ENCODE measurements at regions not wholly inside any gene's neighbourhood (a gene's known extent, or its start where the extent isn't known, plus 50 kb on each side); places are given as distances from the start of the nearest gene placed in this dataset.
"Not testable (repeated sequence)": the region's sequence is repeated elsewhere in the genome, so short reads cannot be mapped to it uniquely, and the experiment has no call there.

GRCh38 chr6:43898358-43899131, 128.5 kb downstream of the VEGFA start:
- DNase-seq, result no peak

- no peak for DNase-seq
Measured at GRCh38 chr6:43897571-43898302, 127.7 kb downstream of the VEGFA start.

- peak; percentile 68 for DNase-seq
Measured at GRCh38 chr6:43896329-43897255, 126.6 kb downstream of the VEGFA start.

DNA sequence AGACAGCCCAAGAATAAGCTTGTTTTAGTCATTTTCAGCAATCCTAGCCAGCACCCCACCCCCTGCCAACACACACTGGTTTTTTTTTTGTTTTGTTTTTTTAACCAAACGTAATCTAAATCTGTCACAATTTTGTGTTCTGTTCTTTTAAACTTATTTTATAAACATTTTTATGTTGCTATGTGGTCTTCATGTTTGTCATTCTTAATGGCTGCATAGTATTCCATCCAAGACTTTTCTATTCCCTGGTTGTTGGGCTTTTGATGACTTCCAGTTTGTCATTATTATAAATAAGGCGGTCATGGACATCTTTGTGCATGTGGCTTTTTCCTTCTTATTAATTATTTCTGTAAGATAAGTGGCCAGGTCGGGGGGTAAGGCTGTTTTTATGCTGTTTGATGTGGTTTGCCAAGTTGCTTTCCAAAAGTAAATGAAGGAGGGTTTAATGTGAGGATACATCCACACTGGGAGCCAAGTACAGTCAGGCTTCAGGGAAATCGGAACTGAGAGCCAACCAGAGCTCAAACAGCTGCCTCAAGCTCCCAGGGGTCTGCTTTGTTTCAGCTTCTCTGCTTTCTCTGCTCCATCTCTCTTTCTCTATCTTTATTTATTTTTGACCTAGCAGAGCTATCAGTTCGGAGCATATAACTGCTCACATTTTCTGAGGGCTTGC, 125.8 kb downstream of the VEGFA start:
- DNase-seq, result peak; percentile 70

GRCh38 chr6:43893073-43893472, 123.1 kb downstream of the VEGFA start:
- DNase-seq, result no peak

GRCh38 chr6:43891072-43891870, 121.3 kb downstream of the VEGFA start:
- DNase-seq, result peak; percentile 74

DNA sequence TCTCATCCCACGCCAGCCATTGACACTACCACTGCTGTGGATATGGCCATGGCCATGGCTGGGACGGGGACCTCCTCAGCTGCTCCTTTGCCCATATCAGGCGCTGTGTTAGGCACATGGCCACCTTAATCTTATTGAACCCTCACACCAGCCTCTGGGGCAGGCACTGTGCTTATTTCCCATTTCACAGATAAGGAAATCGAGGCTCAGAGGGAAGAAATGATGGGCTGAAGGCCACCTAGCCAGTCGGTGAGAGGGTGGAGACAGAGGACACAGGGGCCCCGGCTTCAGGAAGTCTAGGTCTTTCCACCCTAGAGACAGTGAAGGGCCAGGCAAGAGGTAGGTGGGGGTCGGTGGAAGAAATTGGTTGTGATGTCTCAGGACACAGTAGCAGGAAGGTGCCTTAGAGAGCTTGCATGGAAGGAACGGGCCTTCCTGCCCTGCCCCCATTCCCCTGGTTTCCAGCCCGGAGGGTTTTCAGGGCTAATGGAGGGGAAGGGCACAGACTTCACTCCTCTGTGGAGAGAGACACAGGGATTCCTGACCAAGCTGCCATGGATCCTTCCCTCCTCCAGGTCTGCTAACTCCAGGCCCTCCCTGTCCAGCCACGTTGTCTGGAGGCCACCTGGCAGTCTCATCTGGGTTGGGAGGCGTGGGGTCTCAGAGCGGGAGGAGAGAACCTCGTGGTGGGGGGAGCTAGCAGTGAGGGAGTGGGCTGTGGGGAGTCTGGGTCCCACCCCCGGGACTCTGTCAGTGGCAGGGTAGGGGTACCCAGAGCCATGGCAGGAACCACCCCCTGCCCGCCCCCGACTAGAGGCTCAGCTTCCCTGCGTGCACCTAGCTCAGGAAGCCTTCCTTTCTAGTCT, 120.4 kb downstream of the VEGFA start:
- DNase-seq, result peak; percentile 54

- DNase-seq, result no peak
Measured at GRCh38 chr6:43887906-43888683, 118.1 kb downstream of the VEGFA start.

DNA sequence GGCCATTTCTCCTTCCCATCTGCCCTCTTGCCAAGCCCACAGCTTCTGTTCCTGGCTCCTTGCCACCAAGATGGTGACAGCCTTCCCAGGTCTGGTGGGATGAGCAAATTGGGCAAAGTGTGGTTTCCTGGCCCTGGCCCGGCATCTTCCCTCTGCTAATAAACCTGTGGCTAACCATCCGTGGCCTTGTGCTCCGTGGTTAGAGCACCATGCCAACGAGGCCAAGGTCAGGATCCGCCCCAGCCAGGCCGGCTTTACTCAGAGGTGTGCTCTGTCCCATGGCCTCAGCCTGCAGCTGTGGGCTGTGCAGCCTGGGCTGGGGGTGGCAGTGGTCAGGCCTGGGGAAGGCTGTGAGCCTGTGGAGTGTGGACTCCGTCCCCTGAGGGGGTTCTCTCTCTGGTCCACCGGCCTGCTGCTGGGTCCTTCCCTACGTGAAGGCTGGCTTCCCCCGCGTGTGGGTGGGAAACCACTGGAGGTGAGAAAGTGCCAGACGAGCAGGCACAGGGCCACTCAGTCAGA, 117.4 kb downstream of the VEGFA start:
- peak; percentile 17 for DNase-seq

DNA sequence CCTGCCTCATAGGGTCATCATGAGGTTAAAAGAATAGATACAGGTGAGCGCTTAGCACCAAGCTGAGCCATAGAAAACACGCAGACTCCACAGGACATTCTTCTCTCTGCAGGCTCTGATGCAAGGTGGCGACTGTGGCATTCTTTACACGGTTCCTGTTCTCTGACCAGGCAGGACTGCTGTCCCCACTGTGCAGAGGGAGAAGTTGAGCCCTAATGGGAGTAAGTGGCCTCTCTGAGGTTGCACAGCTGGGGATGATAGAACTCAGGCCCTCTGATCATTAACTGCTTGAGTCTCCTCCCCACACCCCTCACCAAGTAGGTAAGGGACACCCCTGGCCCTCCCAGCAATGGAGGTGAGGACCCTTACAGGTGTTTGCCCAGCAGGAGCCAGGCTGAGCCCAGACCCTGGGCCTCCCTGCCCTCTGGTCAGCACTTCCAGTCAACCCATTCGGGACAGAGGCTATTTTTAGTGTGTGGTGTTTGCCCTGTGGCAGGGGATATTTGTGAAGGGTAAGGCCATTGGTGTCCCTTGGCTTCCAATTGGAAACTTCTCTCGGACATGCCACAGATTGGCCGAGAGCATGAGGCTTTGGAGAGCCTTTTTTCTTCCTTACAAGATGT, 116.8 kb downstream of the VEGFA start:
- DNase-seq, result no peak

GRCh38 chr6:43886067-43886461, 116.1 kb downstream of the VEGFA start:
- no peak for DNase-seq

DNA sequence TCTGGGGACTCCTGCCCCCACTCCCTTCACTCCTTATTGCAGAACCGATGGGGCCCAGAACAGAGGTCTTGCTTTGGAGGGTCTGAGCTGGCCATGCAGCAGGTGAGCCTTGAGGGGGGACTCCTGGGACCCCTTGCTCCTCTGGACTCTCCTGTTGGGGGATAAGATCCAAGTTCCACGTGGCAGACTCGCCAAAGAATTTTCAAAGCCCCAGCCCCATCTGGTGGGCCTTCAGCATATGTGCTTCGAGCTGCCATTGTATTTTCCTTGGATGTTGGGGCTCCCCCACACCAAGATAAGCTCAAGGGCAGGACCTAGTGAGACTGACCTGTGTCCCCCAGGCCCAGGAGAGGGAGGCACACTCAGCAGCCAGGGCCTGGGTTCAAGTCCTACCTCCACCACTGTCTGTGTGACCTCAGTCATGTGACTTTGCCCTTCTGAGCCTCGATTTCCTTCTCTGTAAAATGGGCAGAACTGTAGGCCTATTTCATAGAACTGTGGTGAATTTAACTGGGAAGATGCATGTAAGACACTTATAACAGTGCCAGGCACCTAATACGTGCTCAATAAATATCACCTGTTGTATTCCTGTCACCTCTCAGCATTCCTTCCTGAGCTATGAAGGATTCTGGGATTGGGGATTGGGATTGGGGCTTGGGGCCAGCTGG, 115.5 kb downstream of the VEGFA start:
- DNase-seq, result no peak

- no peak for DNase-seq
Measured at GRCh38 chr6:43884652-43885022, 114.6 kb downstream of the VEGFA start.

DNA sequence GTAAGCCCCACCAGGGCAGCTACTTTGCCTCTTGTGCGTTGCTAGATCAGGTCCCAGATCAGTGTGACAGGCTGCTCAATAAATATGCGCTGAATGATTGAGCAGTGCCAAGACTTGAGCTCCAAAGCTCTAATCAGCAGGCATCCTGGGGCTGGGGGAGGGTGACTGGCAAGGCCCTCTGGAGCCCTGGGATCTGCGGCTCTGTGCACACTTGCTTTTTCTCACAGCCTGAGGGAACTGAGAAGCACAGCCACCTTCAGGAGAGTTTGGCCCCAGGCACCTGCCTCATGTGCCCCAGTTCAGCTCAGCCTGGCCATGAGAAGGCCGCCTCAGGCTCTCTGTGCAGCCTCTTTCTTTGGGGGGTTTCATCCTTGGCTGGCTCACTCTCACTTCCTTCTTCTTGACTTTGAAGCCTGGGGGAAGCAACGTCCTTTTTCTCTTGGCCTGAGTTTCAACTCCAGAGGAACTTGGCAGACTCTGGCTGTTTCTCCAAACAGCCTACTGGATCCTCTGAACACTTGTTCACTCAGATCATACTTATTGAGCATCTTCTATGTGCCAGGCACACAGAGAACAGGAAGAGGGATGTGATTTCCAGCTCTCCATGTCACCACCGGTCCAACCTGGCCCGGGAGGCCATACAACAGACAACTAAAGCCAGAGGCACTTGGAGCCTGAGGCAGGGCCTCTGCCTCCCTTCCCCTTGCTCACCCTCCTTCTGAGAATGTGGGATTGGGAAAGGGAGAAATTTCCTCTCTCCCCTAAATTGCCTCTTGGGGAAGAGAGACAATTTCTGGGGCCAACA, 114.0 kb downstream of the VEGFA start:
- DNase-seq, result no peak

- not testable (repeated sequence) for DNase-seq
Measured at GRCh38 chr6:43882690-43883448, 112.9 kb downstream of the VEGFA start.

DNA sequence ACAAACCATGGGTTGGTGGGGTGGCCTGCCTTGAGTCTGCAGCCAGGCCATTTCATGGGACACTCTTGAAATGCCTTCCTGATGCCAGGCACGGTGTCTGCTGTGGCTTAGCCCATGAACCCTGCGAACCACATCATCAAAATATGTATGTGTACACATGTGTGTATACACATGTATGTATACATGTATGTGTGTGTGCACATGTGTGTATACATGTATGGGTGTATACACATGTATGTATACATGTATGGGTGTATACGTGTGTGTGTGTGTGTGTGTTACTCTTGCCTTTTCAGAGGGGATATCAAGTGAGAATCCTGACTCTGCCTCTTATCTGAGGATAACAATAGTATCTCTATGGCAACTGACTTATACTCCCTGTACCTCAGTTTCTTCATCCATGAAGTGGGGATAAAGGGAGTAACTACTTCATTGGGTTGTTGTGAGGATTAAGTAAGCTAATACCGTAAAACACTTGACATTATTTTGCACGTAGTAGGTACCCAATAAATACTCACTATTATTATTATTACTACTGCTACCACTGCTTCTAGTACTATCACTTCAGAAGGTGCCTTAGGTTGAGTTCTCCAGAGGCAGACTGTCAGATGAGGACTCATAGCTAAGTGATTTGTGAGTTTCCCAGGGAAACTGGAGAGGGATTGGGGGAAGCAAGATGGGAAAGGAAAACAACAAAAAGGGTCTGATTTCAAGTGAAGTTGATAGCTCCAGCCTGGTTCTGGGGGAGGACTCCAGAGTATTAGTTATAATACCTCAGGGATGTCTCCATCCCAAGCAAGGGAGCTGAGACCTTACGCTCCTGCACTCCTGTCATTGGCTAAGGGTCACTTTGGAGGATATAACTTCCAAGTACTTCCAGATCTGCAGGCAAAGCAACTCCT, 110.5 kb downstream of the VEGFA start:
- DNase-seq, result no peak
